ENCODE measurements at regions not wholly inside any gene's neighbourhood (a gene's known extent, or its start where the extent isn't known, plus 50 kb on each side); places are given as distances from the start of the nearest gene placed in this dataset.

GRCh38 chr13:64556376-64556775, 2673.8 kb downstream of the PCDH9 start:
- intact Hi-C loops (cut with DNase I) = no loop called here
- TF ChIP-seq POLR2A (IDR thresholded peaks at IDR 0.05) = no peak
- no peak for TF ChIP-seq CTCF (IDR thresholded peaks at IDR 0.05)
- Histone ChIP-seq H3K9me3 (replicated peaks in 1 of 3) (no peaks in the 10 kb centered on the region), H3K27ac (no peak overlapping the region), H3K4me3 (no peak overlapping the region), H3K4me1 (replicated peaks in 1 of 2) (no peaks in the 10 kb centered on the region), H3K27me3 (no peaks in the 10 kb centered on the region), H3K36me3 (replicated peaks in 1 of 2) (no peaks in the 10 kb centered on the region)
- DNase-seq = no peak
- 55 to 83% (median 77%) methylated on average over 1 of the region's 1 CpG for WGBS, 4 donors

GRCh38 chr13:64553411-64554129, 2676.6 kb downstream of the PCDH9 start:
- Histone ChIP-seq H3K36me3 (replicated peaks in 1 of 2) (no peaks in the 10 kb centered on the region), H3K27ac (no peak overlapping the region), H3K4me3 (no peak overlapping the region), H3K4me1 (replicated peaks in 1 of 2) (no peaks in the 10 kb centered on the region), H3K27me3 (no peaks in the 10 kb centered on the region), H3K9me3 (replicated peaks in 1 of 3) (no peaks in the 10 kb centered on the region)
- 72 to 88% (median 77%) methylated on average over 2 of the region's 2 CpGs for WGBS, 4 donors
- intact Hi-C loops (cut with DNase I) = no loop called here
- no peak for TF ChIP-seq CTCF (IDR thresholded peaks at IDR 0.05)
- no peak for TF ChIP-seq POLR2A (IDR thresholded peaks at IDR 0.05)
- no peak for DNase-seq

- no peak for DNase-seq
- intact Hi-C loops (cut with DNase I) = no loop called here
- TF ChIP-seq POLR2A (IDR thresholded peaks at IDR 0.05) (no peak), CTCF (IDR thresholded peaks at IDR 0.05) (no peak)
- Histone ChIP-seq H3K9me3 (replicated peaks in 1 of 3) (no peaks in the 10 kb centered on the region), H3K27me3 (no peaks in the 10 kb centered on the region), H3K4me3 (no peak overlapping the region), H3K27ac (no peak overlapping the region), H3K36me3 (replicated peaks in 1 of 2) (no peaks in the 10 kb centered on the region), H3K4me1 (replicated peaks in 1 of 2) (no peaks in the 10 kb centered on the region)
- WGBS, 4 donors = 70 to 83% (median 72%) methylated on average over 1 of the region's 1 CpG
These were observed 2678.4 kb downstream of the PCDH9 start for GRCh38 chr13:64551755-64552154.

DNA sequence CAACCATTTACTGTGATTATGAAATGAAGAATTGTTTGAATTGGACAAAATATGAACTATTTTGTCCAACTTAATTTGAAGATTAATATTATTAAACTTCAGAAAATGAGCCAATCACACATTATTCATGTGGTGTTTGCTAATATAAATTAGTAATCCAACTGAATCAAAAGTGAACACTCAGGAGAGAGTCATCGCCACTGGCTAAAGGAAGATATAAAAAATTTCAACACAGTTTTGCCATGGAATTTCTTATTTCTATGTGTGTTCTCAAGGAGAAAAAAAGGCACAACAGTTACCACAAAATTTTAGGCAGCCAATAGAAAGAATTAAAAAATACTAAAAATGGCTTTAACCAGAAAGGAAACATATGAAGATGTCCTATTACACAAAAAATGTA, 2683.8 kb downstream of the PCDH9 start:
- Histone ChIP-seq H3K36me3 (replicated peaks in 1 of 2) (no peaks in the 10 kb centered on the region), H3K9me3 (replicated peaks in 1 of 3) (no peaks in the 10 kb centered on the region), H3K27me3 (no peaks in the 10 kb centered on the region), H3K4me3 (no peak overlapping the region), H3K27ac (no peak overlapping the region), H3K4me1 (replicated peaks in 1 of 2) (no peaks in the 10 kb centered on the region)
- TF ChIP-seq CTCF (IDR thresholded peaks at IDR 0.05) (no peak), POLR2A (IDR thresholded peaks at IDR 0.05) (no peak)
- WGBS, 4 donors = 86 to 95% (median 90%) methylated on average over 1 of the region's 1 CpG
- DNase-seq = no peak
- intact Hi-C loops (cut with DNase I) = no loop called here
